ES-I3 (cell line): ENCODE measurements at regions not wholly inside any gene's neighbourhood (a gene's known extent, or its start where the extent isn't known, plus 50 kb on each side); places are given as distances from the start of the nearest gene placed in this dataset.

ENCODE experiments used
- H3K36me3 ChIP-seq: 2 replicates; pipeline ENCODE4 v1.6.1; 2013; ENCODE audit warnings: mild to moderate bottlenecking, low read length, control low read depth, moderate library complexity; ENCODE audit not compliant: insufficient read depth
- H3K4me1 ChIP-seq: 2 replicates; pipeline ENCODE4 v1.6.1; 2013; ENCODE audit warnings: mild to moderate bottlenecking, control low read depth, low read length; ENCODE audit not compliant: insufficient read depth
- H3K9ac ChIP-seq: 2 replicates; pipeline ENCODE4 v1.6.1; 2013; ENCODE audit warnings: low read depth, mild to moderate bottlenecking, low read length, moderate library complexity
- H3K9me3 ChIP-seq: 2 replicates; pipeline ENCODE4 v1.6.1; 2013; ENCODE audit warnings: mild to moderate bottlenecking, low read length, moderate library complexity; ENCODE audit not compliant: control insufficient read depth, insufficient read depth

GRCh38 chr5:92979716-92980115 lies 601.3 kb downstream of the NR2F1-AS1 start:
- no peaks in the 10 kb centered on the region for H3K4me1 ChIP-seq
- H3K36me3 ChIP-seq, result no peaks in the 10 kb centered on the region
- no peaks in the 10 kb centered on the region for H3K9me3 ChIP-seq
- no peak overlapping the region for H3K9ac ChIP-seq

GRCh38 chr5:92977846-92978540 lies 603.0 kb downstream of the NR2F1-AS1 start:
- no peak overlapping the region for H3K9ac ChIP-seq
- no peaks in the 10 kb centered on the region for H3K4me1 ChIP-seq
- H3K36me3 ChIP-seq, result no peaks in the 10 kb centered on the region
- no peaks in the 10 kb centered on the region for H3K9me3 ChIP-seq

- no peaks in the 10 kb centered on the region for H3K4me1 ChIP-seq
- H3K36me3 ChIP-seq, result no peaks in the 10 kb centered on the region
- H3K9ac ChIP-seq, result no peak overlapping the region
- no peaks in the 10 kb centered on the region for H3K9me3 ChIP-seq
Measured at GRCh38 chr5:92976156-92976555, 604.9 kb downstream of the NR2F1-AS1 start.

DNA sequence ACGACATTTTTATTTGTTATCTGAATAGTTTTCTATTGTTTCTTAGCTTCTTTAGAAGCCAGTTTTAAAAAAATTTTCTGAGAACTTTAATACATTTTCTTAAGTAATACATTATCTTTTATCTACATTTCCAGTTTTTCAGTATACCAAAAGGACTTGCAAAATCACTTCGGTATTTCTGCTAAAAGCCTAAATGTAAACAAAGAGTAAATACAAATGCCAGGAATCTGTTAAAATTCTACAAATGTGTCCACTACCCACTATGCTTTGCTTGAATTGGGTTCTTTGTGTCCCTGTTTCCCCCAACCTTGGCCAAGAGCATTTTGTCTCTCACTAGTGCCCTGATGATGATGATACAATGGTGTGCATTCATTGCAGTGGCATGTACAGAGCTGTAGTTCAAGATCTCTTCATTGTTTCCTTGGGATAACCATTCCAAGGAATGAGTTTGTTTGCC lies 611.2 kb downstream of the NR2F1-AS1 start:
- Histone ChIP-seq H3K9me3 (no peaks in the 10 kb centered on the region), H3K4me1 (no peaks in the 10 kb centered on the region)

DNA sequence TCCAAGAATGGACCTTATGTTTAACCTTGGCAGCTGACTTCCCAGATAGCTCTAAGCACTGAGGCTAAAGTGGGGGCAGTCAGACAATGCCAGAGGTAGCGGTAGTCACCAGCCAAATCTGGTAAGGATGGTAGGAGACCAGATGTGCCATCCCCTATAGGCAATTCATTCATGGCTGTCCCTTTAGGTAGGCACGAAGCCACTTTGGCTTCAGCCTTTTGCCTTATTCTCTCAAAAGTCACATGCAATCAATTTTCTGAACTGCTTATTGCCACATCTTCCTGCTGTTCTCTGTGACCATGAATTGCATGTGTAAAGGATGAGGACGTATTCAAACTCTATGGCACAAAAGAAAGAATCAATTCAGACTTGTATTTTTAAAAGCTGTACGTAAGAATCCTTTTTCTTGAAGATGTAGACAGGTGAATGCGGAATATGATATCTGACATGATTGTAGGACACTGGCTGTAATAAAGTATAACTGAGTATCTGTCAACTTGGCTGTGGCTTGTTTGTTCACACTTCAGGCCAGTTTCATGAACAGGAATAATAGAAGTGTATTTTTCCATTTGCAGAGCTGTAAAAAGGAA lies 611.7 kb downstream of the NR2F1-AS1 start:
- no peak overlapping the region for H3K9ac ChIP-seq
- no peaks in the 10 kb centered on the region for H3K36me3 ChIP-seq
- no peaks in the 10 kb centered on the region for H3K4me1 ChIP-seq
- no peaks in the 10 kb centered on the region for H3K9me3 ChIP-seq

More for the DNA sequence above, 611.2 kb downstream of the NR2F1-AS1 start:
- Histone ChIP-seq H3K9ac (no peak overlapping the region), H3K36me3 (no peaks in the 10 kb centered on the region)

DNA sequence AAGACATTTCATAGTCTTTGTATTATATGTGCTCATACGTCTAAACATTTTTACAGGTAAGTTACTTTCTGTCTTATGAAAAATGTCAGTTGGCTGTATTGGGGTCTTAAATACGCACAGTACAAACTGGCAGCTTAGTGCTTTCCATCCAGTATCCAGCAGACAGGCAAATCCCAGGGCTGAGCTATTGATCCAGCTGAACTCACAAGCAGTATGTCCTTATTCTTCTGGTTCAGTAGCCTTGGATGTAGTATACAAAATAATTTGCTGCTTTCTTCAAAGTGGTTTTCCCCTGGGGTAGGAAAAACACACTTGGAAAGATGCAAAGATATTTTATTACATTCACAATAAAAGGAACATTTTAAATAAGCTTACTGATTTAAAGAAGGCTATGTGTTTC lies 617.2 kb downstream of the NR2F1-AS1 start:
- no peaks in the 10 kb centered on the region for H3K4me1 ChIP-seq
- H3K9me3 ChIP-seq, result no peaks in the 10 kb centered on the region
- no peak overlapping the region for H3K9ac ChIP-seq
- H3K36me3 ChIP-seq, result no peaks in the 10 kb centered on the region

- Histone ChIP-seq H3K9ac (no peak overlapping the region), H3K36me3 (no peaks in the 10 kb centered on the region), H3K9me3 (no peaks in the 10 kb centered on the region), H3K4me1 (no peaks in the 10 kb centered on the region)
Measured at GRCh38 chr5:92962752-92963151, 618.3 kb downstream of the NR2F1-AS1 start.

DNA sequence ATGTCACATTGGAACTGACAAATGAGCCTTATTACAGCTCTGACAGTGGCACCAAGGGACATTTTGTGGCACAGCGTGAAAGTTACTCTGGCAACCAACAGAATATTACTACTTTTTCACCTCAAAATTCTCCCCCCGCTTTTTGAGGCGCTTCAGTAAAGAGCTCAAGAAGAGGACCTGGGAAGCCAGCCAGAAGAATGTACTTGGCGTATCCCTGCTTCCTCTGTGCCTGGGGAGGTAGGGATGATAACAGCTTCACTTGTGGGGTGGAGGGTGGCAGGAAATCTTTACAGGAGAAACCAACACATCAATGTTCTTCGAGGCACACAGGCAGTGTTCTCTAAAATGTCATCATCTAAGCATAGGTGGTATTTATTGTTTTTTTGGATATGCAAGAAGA lies 624.1 kb downstream of the NR2F1-AS1 start:
- no peaks in the 10 kb centered on the region for H3K36me3 ChIP-seq
- H3K9ac ChIP-seq, result no peak overlapping the region
- no peaks in the 10 kb centered on the region for H3K4me1 ChIP-seq
- H3K9me3 ChIP-seq, result peaks cover 2% of the 10 kb centered on the region; the same call in 1 of the 2 replicates

- Histone ChIP-seq H3K36me3 (no peaks in the 10 kb centered on the region), H3K9ac (no peak overlapping the region), H3K4me1 (no peaks in the 10 kb centered on the region), H3K9me3 (peaks cover 5% of the 10 kb centered on the region; the same call in 1 of the 2 replicates)
Measured at GRCh38 chr5:92952243-92952642, 628.8 kb downstream of the NR2F1-AS1 start.

GRCh38 chr5:92951746-92952145 lies 629.3 kb downstream of the NR2F1-AS1 start:
- Histone ChIP-seq H3K4me1 (no peaks in the 10 kb centered on the region), H3K9me3 (peaks cover 5% of the 10 kb centered on the region; the same call in 1 of the 2 replicates), H3K36me3 (no peaks in the 10 kb centered on the region), H3K9ac (no peak overlapping the region)

DNA sequence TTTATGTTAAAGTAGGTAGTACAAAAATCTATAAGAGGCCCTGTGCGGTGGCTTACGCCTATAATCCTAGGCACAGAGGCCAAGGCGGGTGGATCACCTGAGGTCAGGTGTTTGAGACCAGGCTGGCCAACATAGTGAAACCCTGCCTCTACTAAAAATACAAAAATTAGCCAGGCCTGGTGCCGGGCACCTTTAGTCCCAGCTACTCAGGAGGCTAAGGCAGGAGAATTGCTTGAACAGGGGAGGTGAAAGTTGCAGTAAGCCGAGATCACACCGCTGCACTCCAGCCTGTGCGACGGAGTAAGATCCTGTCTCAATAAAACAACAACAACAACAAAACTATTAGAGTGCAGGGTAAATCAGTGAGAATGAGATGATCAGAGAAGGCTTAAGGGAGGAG lies 634.5 kb downstream of the NR2F1-AS1 start:
- H3K4me1 ChIP-seq, result no peaks in the 10 kb centered on the region
- H3K36me3 ChIP-seq, result no peaks in the 10 kb centered on the region
- H3K9me3 ChIP-seq, result no peaks in the 10 kb centered on the region; the same call in 1 of the 2 replicates
- H3K9ac ChIP-seq, result no peak overlapping the region

- Histone ChIP-seq H3K9ac (no peak overlapping the region), H3K4me1 (no peaks in the 10 kb centered on the region), H3K9me3 (no peaks in the 10 kb centered on the region; the same call in 1 of the 2 replicates), H3K36me3 (no peaks in the 10 kb centered on the region)
Measured at GRCh38 chr5:92945605-92946097, 635.4 kb downstream of the NR2F1-AS1 start.

- Histone ChIP-seq H3K9ac (no peak overlapping the region), H3K36me3 (no peaks in the 10 kb centered on the region), H3K4me1 (no peaks in the 10 kb centered on the region), H3K9me3 (no peaks in the 10 kb centered on the region; the same call in 1 of the 2 replicates)
Measured at GRCh38 chr5:92944903-92945604, 636.0 kb downstream of the NR2F1-AS1 start.

- Histone ChIP-seq H3K9me3 (no peaks in the 10 kb centered on the region), H3K9ac (no peak overlapping the region), H3K36me3 (no peaks in the 10 kb centered on the region), H3K4me1 (no peaks in the 10 kb centered on the region)
Measured at GRCh38 chr5:92944337-92944736, 636.7 kb downstream of the NR2F1-AS1 start.
